GM19438 (cell line): ENCODE measurements at regions not wholly inside any gene's neighbourhood (a gene's known extent, or its start where the extent isn't known, plus 50 kb on each side); places are given as distances from the start of the nearest gene placed in this dataset.
"Not testable (repeated sequence)": the region's sequence is repeated elsewhere in the genome, so short reads cannot be mapped to it uniquely, and the experiment has no call there.

Experiments used
- ATAC-seq: cut with Tn5 transposase; IDR thresholded peaks from one replicate; pipeline ENCODE4 v1.9.1; 2021; ENCODE audit warnings: low read depth; ENCODE audit not compliant: unreplicated experiment

GRCh38 chrX:63000196-63000595 lies 350.9 kb downstream of the SPIN4 start:
- ATAC-seq, result not testable (repeated sequence)
